Endodermal cell (in vitro differentiated cells): ENCODE measurements at regions not wholly inside any gene's neighbourhood (a gene's known extent, or its start where the extent isn't known, plus 50 kb on each side); places are given as distances from the start of the nearest gene placed in this dataset.

Source experiments
- DNase-seq: peaks from one replicate; pipeline ENCODE4 v3.0.0-alpha.2; 2017
- H3K27ac ChIP-seq: 2 replicates; pipeline ENCODE4 v1.5.1; 2013; ENCODE audit warnings: mild to moderate bottlenecking, low read depth, low read length, moderate library complexity
- H3K27me3 ChIP-seq: 2 replicates; pipeline ENCODE4 v1.6.1; 2013; ENCODE audit warnings: mild to moderate bottlenecking, low read length, moderate library complexity; ENCODE audit not compliant: insufficient read depth, control insufficient read depth, poor library complexity, severe bottlenecking
- H3K36me3 ChIP-seq: 2 replicates; pipeline ENCODE4 v1.7.0; 2013; ENCODE audit warnings: mild to moderate bottlenecking, low read length, moderate library complexity; ENCODE audit not compliant: control insufficient read depth, insufficient read depth
- H3K4me1 ChIP-seq: one replicate; pipeline ENCODE4 v1.7.0; 2013; ENCODE audit warnings: low read length; ENCODE audit not compliant: control insufficient read depth, insufficient read depth
- H3K4me3 ChIP-seq: 2 replicates; pipeline ENCODE4 v1.5.1; 2013; ENCODE audit warnings: mild to moderate bottlenecking, low read length, moderate library complexity
- H3K9ac ChIP-seq: 2 replicates; pipeline ENCODE4 v1.6.1; 2013; ENCODE audit warnings: mild to moderate bottlenecking, low read length, moderate library complexity; ENCODE audit not compliant: poor library complexity, severe bottlenecking; ENCODE audit errors: extremely low read depth
- H3K9me3 ChIP-seq: 2 replicates; pipeline ENCODE4 v1.6.1; 2013; ENCODE audit warnings: mild to moderate bottlenecking, low read length, moderate library complexity; ENCODE audit not compliant: control insufficient read depth
- H3K27ac Mint-ChIP-seq: 2 replicates; pipeline ENCODE4 v1.8.0; 2020; ENCODE audit warnings: mixed read lengths
- H3K27me3 Mint-ChIP-seq: 2 replicates; pipeline ENCODE4 v1.8.0; 2021; ENCODE audit warnings: mild to moderate bottlenecking, mixed read lengths; ENCODE audit not compliant: insufficient read depth
- H3K36me3 Mint-ChIP-seq: 2 replicates; pipeline ENCODE4 v1.8.0; 2020; ENCODE audit warnings: low read depth, mixed read lengths
- H3K4me1 Mint-ChIP-seq: 2 replicates; pipeline ENCODE4 v1.8.0; 2020; ENCODE audit warnings: mixed read lengths
- H3K4me3 Mint-ChIP-seq: 2 replicates; pipeline ENCODE4 v1.8.0; 2020; ENCODE audit warnings: mild to moderate bottlenecking, moderate library complexity, mixed read lengths
- H3K9me3 Mint-ChIP-seq: 2 replicates; pipeline ENCODE4 v1.8.0; 2020; ENCODE audit warnings: mild to moderate bottlenecking, mixed read lengths
- CTCF ChIP-seq: fragments of 200-600 bp; sonication (generic); conservative IDR thresholded peaks from 2 replicates; pipeline ENCODE4 v1.5.0; 2021; ENCODE audit warnings: antibody characterized with exemption, mild to moderate bottlenecking
- WGBS, 2 experiments: methylation state at CpG; one replicate each; pipeline versions ENCODE4 v1.1.5 to v1.1.7; 2013; ENCODE audit warnings: missing lambda C conversion rate in 2 of 2, mixed read lengths in 1 of 2; ENCODE audit not compliant: insufficient coverage in 1 of 2, insufficient read length in 1 of 2; 5-methylcytosine and 5-hydroxymethylcytosine counted together

DNA sequence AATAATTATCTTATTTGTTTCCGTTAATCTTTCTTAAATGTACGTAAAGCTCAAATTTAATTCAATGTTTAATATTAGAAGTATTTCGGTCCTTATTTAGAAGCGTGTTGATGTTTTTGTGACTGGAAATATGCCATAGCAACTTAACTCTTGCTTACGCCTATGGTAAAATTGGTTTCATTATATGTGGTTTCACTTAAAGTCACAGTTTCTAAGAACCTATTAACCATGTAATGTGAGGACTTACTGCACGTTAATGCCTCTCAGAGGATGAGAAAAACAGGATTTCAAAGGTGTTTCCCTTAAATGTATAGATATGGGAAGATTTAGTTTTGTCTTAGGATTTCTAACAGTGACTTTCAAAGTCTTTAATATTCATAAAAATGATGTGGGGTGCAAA lies 206.4 kb upstream of the IL15 start:
- Histone ChIP-seq H3K9me3 (no peaks in the 10 kb centered on the region), H3K4me3 (no peak overlapping the region), H3K4me1 (no peaks in the 10 kb centered on the region), H3K36me3 (no peaks in the 10 kb centered on the region), H3K27me3 (no peaks in the 10 kb centered on the region), H3K9ac (no peak overlapping the region), H3K27ac (no peak overlapping the region)
- no peaks in the 10 kb centered on the region for H3K27me3 Mint-ChIP-seq
- no peak for TF ChIP-seq CTCF
- no peak overlapping the region for H3K27ac Mint-ChIP-seq
- no peaks in the 10 kb centered on the region for H3K36me3 Mint-ChIP-seq
- H3K4me1 Mint-ChIP-seq, result no peaks in the 10 kb centered on the region
- no peak overlapping the region for H3K4me3 Mint-ChIP-seq
- 75 to 100% methylated on average over 1 to 5 of the region's 6 CpGs for WGBS, 2 experiments
- no peaks in the 10 kb centered on the region for H3K9me3 Mint-ChIP-seq
- DNase-seq, result no peak

DNA sequence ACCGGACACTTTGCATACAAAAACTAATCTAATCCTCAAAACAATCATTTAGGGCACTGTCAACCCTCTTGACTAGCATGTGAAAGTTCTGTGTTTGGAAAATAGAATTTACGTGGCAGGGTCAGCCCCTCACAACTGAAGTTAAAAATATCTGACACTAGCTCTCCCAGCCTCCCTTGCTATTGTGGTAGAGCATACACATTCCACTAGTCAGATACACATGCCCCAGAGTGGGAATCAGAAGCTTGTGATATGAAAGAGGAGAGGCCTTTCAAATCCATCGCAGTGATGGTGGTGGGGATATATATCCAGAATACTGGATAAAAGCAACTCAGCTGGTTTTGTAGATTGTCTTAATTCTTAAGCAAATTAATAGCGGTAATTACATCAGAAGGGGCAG lies 205.7 kb upstream of the IL15 start:
- Histone ChIP-seq H3K36me3 (no peaks in the 10 kb centered on the region), H3K9ac (no peak overlapping the region), H3K4me3 (no peak overlapping the region), H3K27ac (no peak overlapping the region), H3K27me3 (no peaks in the 10 kb centered on the region), H3K4me1 (no peaks in the 10 kb centered on the region), H3K9me3 (no peaks in the 10 kb centered on the region)
- Mint-ChIP-seq H3K36me3 (no peaks in the 10 kb centered on the region), H3K27me3 (no peaks in the 10 kb centered on the region), H3K27ac (no peak overlapping the region), H3K4me1 (no peaks in the 10 kb centered on the region), H3K9me3 (no peaks in the 10 kb centered on the region), H3K4me3 (no peak overlapping the region)
- TF ChIP-seq CTCF, result no peak
- 95 to 100% methylated on average over 1 to 4 of the region's 4 CpGs for WGBS, 2 experiments
- no peak for DNase-seq

DNA sequence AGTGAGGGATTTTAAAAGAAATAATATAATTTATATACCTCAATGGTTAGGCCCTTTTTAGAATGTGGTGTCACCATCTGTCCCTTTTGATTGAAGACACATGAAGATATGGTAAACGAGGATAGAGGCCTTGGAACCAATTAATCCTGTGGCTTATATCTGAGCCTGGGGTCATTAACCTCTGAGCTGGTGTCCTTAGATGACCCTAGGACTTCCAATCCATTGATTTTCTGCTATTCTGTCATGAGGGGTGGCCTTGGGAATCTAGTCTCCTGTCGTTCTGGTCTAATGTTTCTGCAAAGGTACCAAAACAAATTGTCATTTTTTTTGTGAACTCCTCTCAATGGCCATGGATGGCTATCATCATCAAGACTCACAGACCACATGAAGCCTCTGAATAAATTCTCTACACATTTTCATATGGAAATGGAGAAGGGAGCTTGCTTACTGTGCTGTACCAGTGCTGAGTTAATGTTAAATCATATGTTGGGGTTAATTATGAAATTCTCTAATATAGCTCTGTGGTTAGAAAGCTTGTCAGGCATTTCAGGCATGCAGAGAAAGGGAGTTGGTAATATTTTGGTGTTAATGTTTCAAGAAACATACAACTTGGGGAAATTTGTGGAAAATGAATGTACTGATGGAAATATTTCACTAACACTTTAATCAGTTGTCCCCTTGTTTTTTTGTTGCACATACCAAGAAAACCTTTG lies 204.2 kb upstream of the IL15 start:
- 67 to 89% methylated on average over 1 to 2 of the region's 2 CpGs for WGBS, 2 experiments
- TF ChIP-seq CTCF, result no peak
- Mint-ChIP-seq H3K9me3 (no peaks in the 10 kb centered on the region), H3K36me3 (no peaks in the 10 kb centered on the region), H3K4me3 (no peak overlapping the region), H3K27ac (no peak overlapping the region), H3K27me3 (no peaks in the 10 kb centered on the region), H3K4me1 (no peaks in the 10 kb centered on the region)
- Histone ChIP-seq H3K27ac (no peak overlapping the region), H3K9ac (no peak overlapping the region), H3K4me1 (no peaks in the 10 kb centered on the region), H3K4me3 (no peak overlapping the region), H3K36me3 (no peaks in the 10 kb centered on the region), H3K27me3 (no peaks in the 10 kb centered on the region), H3K9me3 (no peaks in the 10 kb centered on the region)
- no peak for DNase-seq
